B cell (primary cell): ENCODE measurements at regions not wholly inside any gene's neighbourhood (a gene's known extent, or its start where the extent isn't known, plus 50 kb on each side); places are given as distances from the start of the nearest gene placed in this dataset.

ENCODE experiments used
- EZH2 ChIP-seq: IDR thresholded peaks from 2 replicates; pipeline ENCODE4 v1.6.1; 2012; ENCODE audit warnings: borderline replicate concordance, low read depth, mild to moderate bottlenecking, moderate library complexity, low read length; ENCODE audit not compliant: insufficient read depth, poor library complexity, severe bottlenecking
- TF ChIP-seq, protein P1 (sequence below): fragments of 200-600 bp; IDR thresholded peaks from one replicate; pipeline ENCODE4 v1.8.0; 2022; ENCODE audit warnings: antibody characterized with exemption, mild to moderate bottlenecking

DNA sequence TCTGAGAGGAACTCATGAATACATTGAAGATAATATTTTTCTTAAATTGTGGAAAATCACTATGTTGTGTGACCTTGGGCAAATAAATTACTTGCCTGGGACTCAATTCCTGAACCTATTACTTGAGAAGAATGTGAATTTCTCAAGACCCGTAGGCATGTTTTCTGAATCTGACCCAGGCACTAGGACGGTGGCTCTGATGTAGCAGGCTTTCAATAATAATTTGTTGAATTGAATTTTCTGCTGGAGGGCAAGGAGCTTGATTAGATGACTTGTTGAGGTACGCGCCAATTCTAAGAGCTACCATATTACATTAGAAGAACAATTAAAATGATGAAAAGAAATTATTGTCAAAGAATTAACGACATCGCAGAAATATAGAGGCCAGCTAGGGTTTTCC is 150.2 kb upstream of the LRRC3B start:
- TF ChIP-seq, protein P1, sequence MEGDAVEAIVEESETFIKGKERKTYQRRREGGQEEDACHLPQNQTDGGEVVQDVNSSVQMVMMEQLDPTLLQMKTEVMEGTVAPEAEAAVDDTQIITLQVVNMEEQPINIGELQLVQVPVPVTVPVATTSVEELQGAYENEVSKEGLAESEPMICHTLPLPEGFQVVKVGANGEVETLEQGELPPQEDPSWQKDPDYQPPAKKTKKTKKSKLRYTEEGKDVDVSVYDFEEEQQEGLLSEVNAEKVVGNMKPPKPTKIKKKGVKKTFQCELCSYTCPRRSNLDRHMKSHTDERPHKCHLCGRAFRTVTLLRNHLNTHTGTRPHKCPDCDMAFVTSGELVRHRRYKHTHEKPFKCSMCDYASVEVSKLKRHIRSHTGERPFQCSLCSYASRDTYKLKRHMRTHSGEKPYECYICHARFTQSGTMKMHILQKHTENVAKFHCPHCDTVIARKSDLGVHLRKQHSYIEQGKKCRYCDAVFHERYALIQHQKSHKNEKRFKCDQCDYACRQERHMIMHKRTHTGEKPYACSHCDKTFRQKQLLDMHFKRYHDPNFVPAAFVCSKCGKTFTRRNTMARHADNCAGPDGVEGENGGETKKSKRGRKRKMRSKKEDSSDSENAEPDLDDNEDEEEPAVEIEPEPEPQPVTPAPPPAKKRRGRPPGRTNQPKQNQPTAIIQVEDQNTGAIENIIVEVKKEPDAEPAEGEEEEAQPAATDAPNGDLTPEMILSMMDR, result no peak
- no peak for TF ChIP-seq EZH2
